K562 (cell line): ENCODE measurements at regions not wholly inside any gene's neighbourhood (a gene's known extent, or its start where the extent isn't known, plus 50 kb on each side); places are given as distances from the start of the nearest gene placed in this dataset.

ENCODE experiments used
- ATAC-seq: fragments of 200-7000 bp; cut with Tn5 transposase; 3 replicates; pipeline ENCODE4 v1.9.1; 2020; ENCODE audit warnings: moderate library complexity
- BruUV-seq: library from RNA; stranded (reverse); fragments of 400-500 nt; replicated peaks from 2 replicates; lab custom pipeline; 2021; lab: Mats Ljungman, UMichigan
- CTCF ChIA-PET: fragments of 300-600 bp; formaldehyde crosslinking; extraction: SDS; loops from one replicate; lab custom pipeline; 2021; ENCODE audit warnings: low intra/inter-chr PET ratio; lab: Yijun Ruan, JAX
- POLR2A ChIA-PET: fragments of 300-600, 350-650 bp; sonication (Branson Sonifier 250); formaldehyde crosslinking; extraction: SDS; loops from one replicate; lab custom pipeline; 2021; ENCODE audit warnings: antibody characterized with exemption, inconsistent platforms; lab: Yijun Ruan, JAX
- DNase-seq, 4 experiments: peaks; one replicate each; pipeline versions ENCODE4 v3.0.0 to v3.0.0-alpha.2; 2011 to 2018; ENCODE audit warnings: low spot score in 3 of 4, mixed read lengths in 3 of 4; ENCODE audit errors: extremely low read depth in 1 of 4
- FAIRE-seq: peaks from 2 replicates; lab custom pipeline; 2011; peaks lifted over from hg19 to GRCh38; lab: Jason Lieb, UNC
- H2AFZ ChIP-seq: 2 replicates; pipeline ENCODE4 v1.6.0; 2011; ENCODE audit warnings: low read depth, low read length, control low read depth, inconsistent platforms
- H3K27ac ChIP-seq: fragments of 200-600 bp; 3 replicates; pipeline ENCODE4 v1.8.0; 2011; ENCODE audit warnings: low read depth, mild to moderate bottlenecking, control low read depth, inconsistent platforms, low read length, moderate library complexity, mixed read lengths; ENCODE audit errors: extremely low read depth
- H3K27me3 ChIP-seq, 2 experiments: fragments of 300-600 bp in 1 of 2; 2 replicates in 1 of 2; 3 replicates in 1 of 2; pipeline versions ENCODE4 v1.6.0 to v1.8.0; 2011; ENCODE audit warnings: inconsistent platforms in 2 of 2, low read length in 2 of 2, mild to moderate bottlenecking in 1 of 2, mixed read lengths in 1 of 2, moderate library complexity in 1 of 2; ENCODE audit not compliant: control insufficient read depth in 2 of 2, insufficient read depth in 2 of 2
- H3K36me3 ChIP-seq: fragments of 300-600 bp; 3 replicates; pipeline ENCODE4 v1.8.0; 2011; ENCODE audit warnings: mild to moderate bottlenecking, low read length, inconsistent platforms; ENCODE audit not compliant: control insufficient read depth, insufficient read depth
- H3K4me1 ChIP-seq, 2 experiments: fragments of 200-600 bp in 1 of 2; replicated peaks in 1 of 2; 2 replicates in 1 of 2; 3 replicates in 1 of 2; pipeline versions ENCODE4 v1.5.1 to v1.8.0; 2011; ENCODE audit warnings: inconsistent platforms in 2 of 2, low read length in 2 of 2, mild to moderate bottlenecking in 1 of 2, mixed read lengths in 1 of 2, moderate library complexity in 1 of 2; ENCODE audit not compliant: control insufficient read depth in 2 of 2, insufficient read depth in 2 of 2
- H3K4me2 ChIP-seq: 2 replicates; pipeline ENCODE4 v1.6.1; 2011; ENCODE audit warnings: low read length, control low read depth, inconsistent platforms, mixed read lengths; ENCODE audit not compliant: insufficient read depth
- H3K4me3 ChIP-seq: fragments of 200-600 bp; sonication (generic), shearing (Covaris generic); 2 replicates; pipeline ENCODE4 v1.5.1; 2016; ENCODE audit warnings: control low read depth, inconsistent platforms
- H3K79me2 ChIP-seq: fragments of 200-600 bp; 3 replicates; pipeline ENCODE4 v1.8.0; 2011; ENCODE audit warnings: low read length, inconsistent platforms; ENCODE audit not compliant: control insufficient read depth, insufficient read depth
- H3K9ac ChIP-seq, 2 experiments: 2 replicates each; pipeline versions ENCODE4 v1.6.0 to v1.6.1; 2011; ENCODE audit warnings: low read depth in 2 of 2, low read length in 2 of 2, control low read depth in 1 of 2, inconsistent platforms in 1 of 2, mild to moderate bottlenecking in 1 of 2, mixed read lengths in 1 of 2; ENCODE audit not compliant: insufficient read depth in 1 of 2
- H3K9me1 ChIP-seq: one replicate; pipeline ENCODE4 v1.6.0; 2011; ENCODE audit warnings: inconsistent platforms, mild to moderate bottlenecking, low read length, moderate library complexity; ENCODE audit not compliant: control insufficient read depth, insufficient read depth
- H3K9me3 ChIP-seq: replicated peaks from 2 replicates; pipeline ENCODE4 v1.5.1; 2011; ENCODE audit warnings: low read depth, low read length, inconsistent platforms; ENCODE audit not compliant: control insufficient read depth, insufficient read depth
- H4K20me1 ChIP-seq: replicated peaks from 2 replicates; pipeline ENCODE4 v1.6.1; 2011; ENCODE audit warnings: low read length, inconsistent platforms, mixed read lengths; ENCODE audit not compliant: control insufficient read depth, insufficient read depth
- ATF1 ChIP-seq, 2 experiments: fragments of 450-650 bp in 1 of 2; IDR thresholded peaks; 2 replicates each; pipeline ENCODE4 v1.6.1; 2016; ENCODE audit warnings: missing compliant biosample characterization in 1 of 2, missing genetic modification characterization in 1 of 2
- CBX8 ChIP-seq: fragments of 200-600 bp; sonication (generic); IDR thresholded peaks from 2 replicates; pipeline ENCODE4 v1.6.1; 2012; ENCODE audit warnings: borderline replicate concordance, mixed run types, low read depth, mild to moderate bottlenecking, moderate library complexity, mixed read lengths, low read length, control low read depth, inconsistent platforms; ENCODE audit not compliant: poor library complexity, severe bottlenecking; ENCODE audit errors: extremely low read depth
- CEBPB ChIP-seq: fragments of 450-650 bp; IDR thresholded peaks from 2 replicates; pipeline ENCODE4 v1.6.1; 2016; ENCODE audit warnings: missing genetic modification characterization, missing compliant biosample characterization
- CEBPG ChIP-seq, 3 experiments: fragments of 200-800 bp in 1 of 3; sonication (Bioruptor generic) in 1 of 3; sonication (generic) in 1 of 3; formaldehyde crosslinking in 1 of 3; IDR thresholded peaks in 2 of 3; conservative IDR thresholded peaks in 1 of 3; 2 replicates each; pipeline versions ENCODE4 v1.6.1 to v1.8.0; 2016 to 2022; ENCODE audit warnings: missing compliant biosample characterization in 2 of 3, missing genetic modification characterization in 2 of 3, mild to moderate bottlenecking in 1 of 3, missing genetic modification reagents in 1 of 3
- CTBP1 ChIP-seq: fragments of 450-650 bp; IDR thresholded peaks from 2 replicates; pipeline ENCODE4 v1.6.1; 2016; ENCODE audit warnings: borderline replicate concordance
- E4F1 ChIP-seq: fragments of 250-450 bp; sonication (Bioruptor Pico); IDR thresholded peaks from 2 replicates; pipeline ENCODE4 v1.5.0; 2021; ENCODE audit warnings: mild to moderate bottlenecking, borderline replicate concordance
- ETV5 ChIP-seq: sonication (generic); formaldehyde crosslinking; IDR thresholded peaks from 2 replicates; pipeline ENCODE4 v1.4.0; 2020; ENCODE audit warnings: low read depth, mild to moderate bottlenecking, missing genetic modification reagents
- HEY1 ChIP-seq: fragments of 250-450 bp; sonication (Bioruptor Pico); IDR thresholded peaks from 2 replicates; pipeline ENCODE4 v1.5.0; 2020; ENCODE audit warnings: mild to moderate bottlenecking, moderate library complexity, borderline replicate concordance
- HMG20A ChIP-seq: fragments of 450-650 bp; formaldehyde crosslinking; conservative IDR thresholded peaks from 2 replicates; pipeline ENCODE4 v1.4.0; 2020; ENCODE audit warnings: mild to moderate bottlenecking, mixed read lengths
- NCOA1 ChIP-seq: fragments of 450-650 bp; IDR thresholded peaks from 2 replicates; pipeline ENCODE4 v1.6.1; 2016; ENCODE audit warnings: low read depth
- PHF20 ChIP-seq: fragments of 450-650 bp; IDR thresholded peaks from 2 replicates; pipeline ENCODE4 v1.6.1; 2018; ENCODE audit not compliant: partially characterized antibody
- RAD21 ChIP-seq, 2 experiments: fragments of 250-450 bp in 1 of 2; fragments of 450-650 bp in 1 of 2; sonication (Bioruptor Pico) in 1 of 2; formaldehyde crosslinking in 1 of 2; IDR thresholded peaks in 1 of 2; conservative IDR thresholded peaks in 1 of 2; 2 replicates each; pipeline versions ENCODE4 v1.4.0 to v1.8.0; 2020 to 2022; ENCODE audit warnings: mild to moderate bottlenecking in 2 of 2, moderate library complexity in 1 of 2
- SFPQ ChIP-seq: fragments of 200-400 bp; formaldehyde crosslinking; IDR thresholded peaks from 2 replicates; pipeline ENCODE4 v1.6.1; 2017; ENCODE audit warnings: mild to moderate bottlenecking, low read depth, low read length, moderate library complexity
- SMARCE1 ChIP-seq: fragments of 450-650 bp; IDR thresholded peaks from 2 replicates; pipeline ENCODE4 v1.7.1; 2016; ENCODE audit warnings: mild to moderate bottlenecking
- ZBTB9 ChIP-seq: fragments of 450-650 bp; formaldehyde crosslinking; IDR thresholded peaks from 2 replicates; pipeline ENCODE4 v1.4.0; 2020; ENCODE audit warnings: mild to moderate bottlenecking, moderate library complexity
- ZNF143 ChIP-seq: sonication (generic); formaldehyde crosslinking; IDR thresholded peaks from 2 replicates; pipeline ENCODE4 v1.9.0; 2022; ENCODE audit warnings: mild to moderate bottlenecking, missing genetic modification reagents
- ZNF436 ChIP-seq: fragments of 250-450, 450-650 bp; sonication (Bioruptor Pico); formaldehyde crosslinking; IDR thresholded peaks from 2 replicates; pipeline ENCODE4 v1.7.0; 2020; ENCODE audit warnings: mild to moderate bottlenecking
- WGBS: fragments of 100-300 bp; shearing (Covaris generic); methylation state at CpG from one replicate; pipeline ENCODE4 v1.1.6; 2016; ENCODE audit warnings: low coverage, mixed read lengths; ENCODE audit not compliant: insufficient coverage; ENCODE audit errors: missing lambda C conversion rate; 5-methylcytosine and 5-hydroxymethylcytosine counted together
- in situ Hi-C: fragments of 300-500 bp; cut with MboI; formaldehyde crosslinking; loops from 4 replicates; pipeline ENCODE4 v1.15.0; 2018; ENCODE audit warnings: inconsistent platforms, mixed read lengths
- intact Hi-C: fragments of 100-400 bp; cut with micrococcal nuclease; formaldehyde crosslinking; loops from 2 replicates; pipeline ENCODE4 v1.14.2; 2022

- TF ChIP-seq SFPQ (no peak), RAD21 (CRISPR knock-in tag; conservative IDR thresholded peaks at IDR 0.05 in 1 of 2, IDR thresholded peaks at IDR 0.05 in 1 of 2) (no peak), HMG20A (CRISPR knock-in tag) (no peak), ZBTB9 (no peak), ZNF143 (CRISPR knock-in tag) (no peak), ETV5 (CRISPR knock-in tag) (no peak), CBX8 (no peak), SMARCE1 (no peak)
Measured at GRCh38 chr14:58746701-58747100, 108.9 kb downstream of the DACT1 start (continued).

- ATAC-seq (no peak), DNase-seq (no peak), FAIRE-seq (no peak)
- Histone ChIP-seq H3K9me3 (no peaks in the 10 kb centered on the region), H3K4me3 (no peak overlapping the region), H3K36me3 (no peaks in the 10 kb centered on the region), H3K4me2 (no peak overlapping the region), H2AFZ (no peak overlapping the region), H3K27ac (no peak overlapping the region), H3K9ac (no peak overlapping the region), H3K4me1 (peaks cover 6 to 14% of the 10 kb centered on the region in 2 experiments; a peak in 4 of 5 replicates), H3K9me1 (no peaks in the 10 kb centered on the region), H3K27me3 (no peaks in the 10 kb centered on the region), H4K20me1 (no peaks in the 10 kb centered on the region), H3K79me2 (no peaks in the 10 kb centered on the region)
- CTCF ChIA-PET, result no interaction called here
- in situ Hi-C loops, result no loop called here
- POLR2A ChIA-PET, result no interaction called here
- BruUV-seq, result no TSS peak
- WGBS, result 24% methylated on average over 7 of the region's 7 CpGs
- intact Hi-C loops, result no loop called here
- TF ChIP-seq CEBPB (tag) (peak; percentile 79), ZNF436 (CRISPR knock-in tag) (no peak), CEBPG (CRISPR knock-in tag; IDR thresholded peaks at IDR 0.05) (no peak), CEBPG (tag; conservative IDR thresholded peaks at IDR 0.05 in 1 of 2, IDR thresholded peaks at IDR 0.05 in 1 of 2) (peak; percentile 82 to 92), E4F1 (no peak), ATF1 (CRISPR knock-in tag; IDR thresholded peaks at IDR 0.05) (no peak), ATF1 (tag; IDR thresholded peaks at IDR 0.05) (no peak), NCOA1 (no peak), PHF20 (no peak), CTBP1 (no peak), HEY1 (CRISPR knock-in tag) (no peak)
Measured at GRCh38 chr14:58747181-58747580, 109.4 kb downstream of the DACT1 start.
